Pancreas (tissue), 10 donors: ENCODE measurements at regions not wholly inside any gene's neighbourhood (a gene's known extent, or its start where the extent isn't known, plus 50 kb on each side); places are given as distances from the start of the nearest gene placed in this dataset.

Experiments used
- ATAC-seq, 4 donors: fragments of 200-7000 bp; cut with Tn5 transposase; one replicate each; pipeline versions ENCODE4 v1.8.0 to v1.9.1; 2020; ENCODE audit warnings: mild to moderate bottlenecking in 4 of 4, moderate library complexity in 4 of 4
- DNase-seq, 6 donors: peaks; one replicate each; pipeline ENCODE4 v3.0.0-alpha.2; 2020
- FAIRE-seq: peaks from 2 replicates; lab custom pipeline; 2012; peaks lifted over from hg19 to GRCh38; lab: Jason Lieb, UNC
- H3K27ac ChIP-seq, 4 donors: fragments of 200-600 bp; sonication (generic); 1 replicate in 3 of 4; 2 replicates in 1 of 4; pipeline versions ENCODE4 v1.5.0 to v1.8.0; 2020
- H3K27me3 ChIP-seq, 4 donors: fragments of 200-600 bp; one replicate each; pipeline ENCODE4 v1.8.0; 2021
- H3K36me3 ChIP-seq, 3 donors: fragments of 200-600 bp; sonication (generic) in 1 of 3; one replicate each; pipeline versions ENCODE4 v1.5.0 to v1.8.0; 2020 to 2021
- H3K4me1 ChIP-seq, 3 donors: fragments of 200-600 bp; one replicate each; pipeline ENCODE4 v1.8.0; 2021
- H3K4me3 ChIP-seq, 4 donors: fragments of 200-600 bp; sonication (generic) in 2 of 4; one replicate each; pipeline versions ENCODE4 v1.5.0 to v1.8.0; 2020 to 2021
- H3K9me3 ChIP-seq, 4 donors: fragments of 200-600 bp; one replicate each; pipeline ENCODE4 v1.8.0; 2021
- WGBS, 2 donors: extraction: QIAGEN DNeasy Blood & Tissue Kit; methylation state at CpG; one replicate each; pipeline ENCODE4 v1.1.7; 2013; 5-methylcytosine and 5-hydroxymethylcytosine counted together
- intact Hi-C, 3 donors: fragments of 100-400 bp; cut with DNase I; formaldehyde crosslinking; loops; one replicate each; pipeline versions ENCODE4 v1.11.1 to v1.14.2; 2022
- TF ChIP-seq, protein P1 (sequence below), 4 donors: fragments of 200-600 bp; sonication (generic) in 3 of 4; IDR thresholded peaks; one replicate each; pipeline versions ENCODE4 v1.5.0 to v1.8.0; 2021; ENCODE audit warnings: antibody characterized with exemption in 4 of 4
- donor health status: healthy with polysubstance abuse.
- donor health status: DM: no; HTN: no; CAD: no; lungs with moderate emphysema.
- donor health status: DM: no; HTN: no; CAD: no.
- donor health status: control.
- donor health status: control.
- donor health status: Bipolar disorder and iron deficiency.
- donor health status: DM: yes; HTN: yes; CAD: no.
- donor health status: DM: no; HTN: no; CAD: no.
- donor health status: DM: no; HTN: no; CAD: no.
- donor health status: DM: yes; HTN: yes; CAD: no.

DNA sequence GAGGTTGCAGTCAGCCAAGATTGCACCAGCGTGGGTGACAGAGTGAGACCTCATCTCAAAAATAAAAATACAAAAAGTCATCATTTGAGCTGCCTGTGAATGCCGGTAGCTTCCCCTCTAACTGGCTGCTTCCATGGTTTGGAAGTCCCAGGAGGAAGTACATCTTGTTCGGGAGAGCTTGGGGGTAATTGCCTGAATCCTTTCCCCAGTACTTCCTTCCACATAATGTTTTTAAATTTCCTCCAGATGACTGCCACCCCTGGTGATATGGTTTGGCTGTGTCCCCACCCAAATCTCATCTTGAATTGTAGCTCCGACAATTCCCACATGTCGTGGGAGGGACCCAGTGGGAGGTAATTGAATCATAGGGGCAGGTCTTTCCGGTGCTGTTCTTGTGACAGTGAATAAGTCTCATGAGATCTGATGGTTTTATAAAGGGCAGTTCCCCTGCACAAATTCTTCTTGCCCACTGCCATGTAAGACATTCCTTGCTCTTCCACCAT lies 87.2 kb downstream of the SPRING1 start:
- no peak for DNase-seq
- TF ChIP-seq, protein P1, sequence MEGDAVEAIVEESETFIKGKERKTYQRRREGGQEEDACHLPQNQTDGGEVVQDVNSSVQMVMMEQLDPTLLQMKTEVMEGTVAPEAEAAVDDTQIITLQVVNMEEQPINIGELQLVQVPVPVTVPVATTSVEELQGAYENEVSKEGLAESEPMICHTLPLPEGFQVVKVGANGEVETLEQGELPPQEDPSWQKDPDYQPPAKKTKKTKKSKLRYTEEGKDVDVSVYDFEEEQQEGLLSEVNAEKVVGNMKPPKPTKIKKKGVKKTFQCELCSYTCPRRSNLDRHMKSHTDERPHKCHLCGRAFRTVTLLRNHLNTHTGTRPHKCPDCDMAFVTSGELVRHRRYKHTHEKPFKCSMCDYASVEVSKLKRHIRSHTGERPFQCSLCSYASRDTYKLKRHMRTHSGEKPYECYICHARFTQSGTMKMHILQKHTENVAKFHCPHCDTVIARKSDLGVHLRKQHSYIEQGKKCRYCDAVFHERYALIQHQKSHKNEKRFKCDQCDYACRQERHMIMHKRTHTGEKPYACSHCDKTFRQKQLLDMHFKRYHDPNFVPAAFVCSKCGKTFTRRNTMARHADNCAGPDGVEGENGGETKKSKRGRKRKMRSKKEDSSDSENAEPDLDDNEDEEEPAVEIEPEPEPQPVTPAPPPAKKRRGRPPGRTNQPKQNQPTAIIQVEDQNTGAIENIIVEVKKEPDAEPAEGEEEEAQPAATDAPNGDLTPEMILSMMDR (IDR thresholded peaks at IDR 0.05), result no peak
- 90 to 92% methylated on average over 6 of the region's 6 CpGs for WGBS, 2 donors
- no peak overlapping the region for H3K4me3 ChIP-seq
- no peaks in the 10 kb centered on the region for H3K36me3 ChIP-seq
- H3K9me3 ChIP-seq, result no peaks in the 10 kb centered on the region
- intact Hi-C loops, result no loop called here
- no peak overlapping the region for H3K27ac ChIP-seq
- H3K4me1 ChIP-seq, result no peaks in the 10 kb centered on the region
- no peaks in the 10 kb centered on the region for H3K27me3 ChIP-seq
- FAIRE-seq, result no peak
- no peak for ATAC-seq

DNA sequence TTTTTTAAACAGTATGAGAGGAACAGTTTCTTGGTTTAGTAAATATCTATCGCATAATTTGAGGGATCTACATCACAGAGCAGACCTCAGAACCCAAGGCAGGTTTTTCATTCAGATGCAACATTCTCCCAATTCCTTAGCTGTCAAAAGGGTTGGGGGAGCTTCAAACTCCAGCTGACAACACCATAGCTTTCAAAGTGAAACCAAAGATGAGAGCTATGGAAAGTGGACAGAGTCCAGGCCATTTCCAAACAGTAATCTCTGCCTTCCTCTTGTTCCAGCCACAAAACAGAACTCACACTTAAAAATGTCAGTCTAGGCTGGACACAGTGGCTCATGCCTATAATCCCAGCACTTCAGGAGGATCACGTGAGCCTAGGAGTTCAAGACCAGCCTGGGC lies 87.8 kb downstream of the SPRING1 start:
- DNase-seq, result no peak

DNA sequence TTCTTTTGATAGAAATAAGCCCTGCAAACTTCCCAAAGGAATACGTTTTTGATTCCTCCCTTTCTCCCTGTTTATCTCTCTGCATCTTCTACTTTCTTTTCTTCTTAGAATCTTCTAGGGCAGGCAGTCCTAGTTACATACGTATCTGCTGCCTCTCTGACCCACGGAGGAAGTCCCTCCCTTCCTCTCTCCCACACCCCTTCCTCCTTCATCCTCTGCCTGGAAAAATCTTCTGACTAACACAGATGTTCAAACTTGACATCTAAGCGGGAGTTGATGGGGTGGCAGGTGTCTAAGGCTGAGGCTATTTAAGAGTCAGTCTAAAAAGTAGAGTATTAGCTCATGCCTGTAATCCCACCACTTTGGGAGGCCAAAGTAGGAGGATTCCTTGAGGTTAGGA lies 88.6 kb downstream of the MAP1LC3B2 start:
- WGBS, 2 donors, result 52 to 75% methylated on average over 4 of the region's 4 CpGs
- Histone ChIP-seq H3K4me1 (no peaks in the 10 kb centered on the region), H3K27me3 (no peaks in the 10 kb centered on the region), H3K4me3 (no peak overlapping the region), H3K9me3 (no peaks in the 10 kb centered on the region), H3K27ac (no peak overlapping the region), H3K36me3 (no peaks in the 10 kb centered on the region)
- DNase-seq (no peak), FAIRE-seq (no peak), ATAC-seq (no peak)
- intact Hi-C loops, result no loop called here
- TF ChIP-seq, protein P1 (IDR thresholded peaks at IDR 0.05), result no peak

More for the DNA sequence above, 87.8 kb downstream of the SPRING1 start:
- FAIRE-seq (no peak), ATAC-seq (no peak)
- intact Hi-C loops, result no loop called here
- TF ChIP-seq, protein P1 (IDR thresholded peaks at IDR 0.05), result no peak
- Histone ChIP-seq H3K36me3 (no peaks in the 10 kb centered on the region), H3K9me3 (no peaks in the 10 kb centered on the region), H3K4me3 (no peak overlapping the region), H3K4me1 (no peaks in the 10 kb centered on the region), H3K27ac (no peak overlapping the region), H3K27me3 (no peaks in the 10 kb centered on the region)
- 93 to 95% methylated on average over 2 of the region's 2 CpGs for WGBS, 2 donors

DNA sequence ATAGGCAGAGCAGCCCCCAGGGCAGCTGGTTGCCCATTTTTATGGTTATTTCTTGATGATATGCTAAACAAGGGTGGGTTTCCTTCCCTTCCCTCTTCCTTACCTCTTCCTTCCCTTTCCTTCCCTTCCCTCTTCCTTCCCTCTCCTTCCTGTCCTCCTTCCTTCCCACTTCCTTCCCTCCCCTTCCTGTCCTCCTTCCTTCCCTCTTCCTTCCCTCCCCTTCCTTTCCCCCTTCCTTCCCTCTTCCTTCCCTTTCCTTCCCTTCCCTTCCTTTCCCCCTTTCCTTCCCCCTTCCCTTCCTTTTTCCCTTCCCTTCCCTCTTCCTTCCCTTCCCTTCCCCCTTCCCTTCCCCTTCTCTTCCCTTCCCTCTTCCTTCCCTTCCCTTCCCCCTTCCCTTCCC lies 87.7 kb downstream of the MAP1LC3B2 start:
- Histone ChIP-seq H3K9me3 (no peaks in the 10 kb centered on the region), H3K27ac (no peak overlapping the region)
- ATAC-seq, result no peak

GRCh38 chr12:116644806-116645205 lies 85.6 kb downstream of the MAP1LC3B2 start:
- DNase-seq (no peak), FAIRE-seq (no peak), ATAC-seq (no peak)
- Histone ChIP-seq H3K27me3 (no peaks in the 10 kb centered on the region), H3K27ac (no peak overlapping the region), H3K9me3 (no peaks in the 10 kb centered on the region), H3K4me1 (peaks cover 0 to 1% (median 0%) of the 10 kb centered on the region in 3 donors), H3K4me3 (no peak overlapping the region), H3K36me3 (no peaks in the 10 kb centered on the region)
- intact Hi-C loops, result no loop called here
- WGBS, 2 donors, result 95 to 98% methylated on average over 3 of the region's 3 CpGs
- TF ChIP-seq, protein P1 (IDR thresholded peaks at IDR 0.05), result no peak

More for the DNA sequence above, 87.7 kb downstream of the MAP1LC3B2 start:
- TF ChIP-seq, protein P1 (IDR thresholded peaks at IDR 0.05), result no peak
- no peaks in the 10 kb centered on the region for H3K36me3 ChIP-seq
- DNase-seq, result no peak
- no peaks in the 10 kb centered on the region for H3K4me1 ChIP-seq
- no peaks in the 10 kb centered on the region for H3K27me3 ChIP-seq
- H3K4me3 ChIP-seq, result no peak overlapping the region
- intact Hi-C loops, result no loop called here
- no peak for FAIRE-seq
